Brain microvascular endothelial cell (primary cell): ENCODE measurements at regions not wholly inside any gene's neighbourhood (a gene's known extent, or its start where the extent isn't known, plus 50 kb on each side); places are given as distances from the start of the nearest gene placed in this dataset.

Experiments used
- DNase-seq: peaks from one replicate; pipeline ENCODE4 v3.0.0-alpha.2; 2020
- H3K27ac ChIP-seq: fragments of 250-450 bp; sonication (Bioruptor Pico); 2 replicates; pipeline ENCODE4 v1.5.1; 2020; ENCODE audit warnings: mild to moderate bottlenecking, moderate library complexity
- H3K27me3 ChIP-seq: fragments of 250-450 bp; sonication (Bioruptor Pico); replicated peaks from 2 replicates; pipeline ENCODE4 v1.5.1; 2020; ENCODE audit warnings: mild to moderate bottlenecking
- H3K36me3 ChIP-seq: fragments of 250-450 bp; sonication (Bioruptor Pico); replicated peaks from 2 replicates; pipeline ENCODE4 v1.5.1; 2020; ENCODE audit warnings: mild to moderate bottlenecking
- H3K4me3 ChIP-seq: 2 replicates; pipeline ENCODE4 v1.5.1; 2011; ENCODE audit warnings: low read depth, mild to moderate bottlenecking, control low read depth, low read length, moderate library complexity
- CTCF ChIP-seq: IDR thresholded peaks from 2 replicates; pipeline ENCODE4 v1.5.1; 2011; ENCODE audit warnings: low read depth, mild to moderate bottlenecking, moderate library complexity, low read length, control low read depth, inconsistent platforms; ENCODE audit errors: missing control alignments
- in situ Hi-C: cut with HindIII; loops from 2 replicates; pipeline ENCODE4 v1.10.0; 2017; ENCODE audit warnings: low sequenced_read_pairs, low pct_ligation_motif_present

- Histone ChIP-seq H3K4me3 (no peak overlapping the region), H3K27ac (peak overlapping the region; percentile 41), H3K27me3 (no peaks in the 10 kb centered on the region), H3K36me3 (no peaks in the 10 kb centered on the region)
- in situ Hi-C loops, result loop anchor here (25.0 kb wide), 1 partner anchor 347 kb away; no protein-coding TSS in a partner anchor
- peak; percentile 80 for TF ChIP-seq CTCF
- DNase-seq, result peak; percentile 78
These were observed 297.1 kb downstream of the ETS1 start for GRCh38 chr11:128290106-128290840.

- Histone ChIP-seq H3K36me3 (no peaks in the 10 kb centered on the region), H3K4me3 (no peak overlapping the region), H3K27ac (no peak overlapping the region), H3K27me3 (no peaks in the 10 kb centered on the region)
- in situ Hi-C loops, result loop anchor here (25.0 kb wide), 1 partner anchor 348 kb away; no protein-coding TSS in a partner anchor
- no peak for TF ChIP-seq CTCF
- no peak for DNase-seq
These were observed 298.3 kb downstream of the ETS1 start for GRCh38 chr11:128289048-128289447.

- TF ChIP-seq CTCF, result no peak
- Histone ChIP-seq H3K27ac (no peak overlapping the region), H3K36me3 (no peaks in the 10 kb centered on the region), H3K4me3 (no peak overlapping the region), H3K27me3 (no peaks in the 10 kb centered on the region)
- DNase-seq, result no peak
- in situ Hi-C loops, result loop anchor here (25.0 kb wide), 1 partner anchor 349 kb away; no protein-coding TSS in a partner anchor
These were observed 299.0 kb downstream of the ETS1 start for GRCh38 chr11:128288368-128288767.

GRCh38 chr11:128285321-128285720, 302.0 kb downstream of the ETS1 start:
- TF ChIP-seq CTCF, result no peak
- Histone ChIP-seq H3K36me3 (no peaks in the 10 kb centered on the region), H3K27me3 (no peaks in the 10 kb centered on the region), H3K4me3 (no peak overlapping the region), H3K27ac (no peak overlapping the region)
- no peak for DNase-seq
- in situ Hi-C loops, result loop anchor here (25.0 kb wide), 1 partner anchor 352 kb away; no protein-coding TSS in a partner anchor

- H3K27ac ChIP-seq, result no peak overlapping the region
- DNase-seq, result no peak
- no peak for TF ChIP-seq CTCF
These were observed 302.7 kb downstream of the ETS1 start for GRCh38 chr11:128284634-128285033.

GRCh38 chr11:128283451-128283850, 303.9 kb downstream of the ETS1 start:
- Histone ChIP-seq H3K4me3 (no peak overlapping the region), H3K36me3 (no peaks in the 10 kb centered on the region), H3K27me3 (no peaks in the 10 kb centered on the region), H3K27ac (no peak overlapping the region)
- in situ Hi-C loops, result loop anchor here (25.0 kb wide), 1 partner anchor 354 kb away; no protein-coding TSS in a partner anchor
- TF ChIP-seq CTCF, result no peak
- DNase-seq, result no peak

More at GRCh38 chr11:128284634-128285033, 302.7 kb downstream of the ETS1 start:
- Histone ChIP-seq H3K36me3 (no peaks in the 10 kb centered on the region), H3K4me3 (no peak overlapping the region), H3K27me3 (no peaks in the 10 kb centered on the region)
- in situ Hi-C loops, result loop anchor here (25.0 kb wide), 1 partner anchor 353 kb away; no protein-coding TSS in a partner anchor
